Adrenal gland (tissue), 5 donors: ENCODE measurements at regions not wholly inside any gene's neighbourhood (a gene's known extent, or its start where the extent isn't known, plus 50 kb on each side); places are given as distances from the start of the nearest gene placed in this dataset.

Source experiments
- POLR2A ChIP-seq, 2 donors: fragments of 450-650 bp; IDR thresholded peaks; one replicate each; pipeline ENCODE4 v1.6.1; 2017; ENCODE audit warnings: antibody characterized with exemption in 2 of 2, mild to moderate bottlenecking in 2 of 2, moderate library complexity in 1 of 2
- TF ChIP-seq, protein P1 (sequence below), 6 experiments: fragments of 450-650 bp in 4 of 6; fragments of 200-600 bp in 2 of 6; sonication (generic) in 1 of 6; IDR thresholded peaks; 1 replicate in 5 of 6; 2 replicates in 1 of 6; pipeline versions ENCODE4 v1.5.1 to v1.8.0; 2016 to 2021; ENCODE audit warnings: antibody characterized with exemption in 6 of 6, mild to moderate bottlenecking in 2 of 6, moderate library complexity in 1 of 6
- donor health status: DM: no; HTN: no; CAD: no.

GRCh38 chr14:34234258-34234657, 227.8 kb downstream of the SPTSSA start:
- TF ChIP-seq, protein P1, sequence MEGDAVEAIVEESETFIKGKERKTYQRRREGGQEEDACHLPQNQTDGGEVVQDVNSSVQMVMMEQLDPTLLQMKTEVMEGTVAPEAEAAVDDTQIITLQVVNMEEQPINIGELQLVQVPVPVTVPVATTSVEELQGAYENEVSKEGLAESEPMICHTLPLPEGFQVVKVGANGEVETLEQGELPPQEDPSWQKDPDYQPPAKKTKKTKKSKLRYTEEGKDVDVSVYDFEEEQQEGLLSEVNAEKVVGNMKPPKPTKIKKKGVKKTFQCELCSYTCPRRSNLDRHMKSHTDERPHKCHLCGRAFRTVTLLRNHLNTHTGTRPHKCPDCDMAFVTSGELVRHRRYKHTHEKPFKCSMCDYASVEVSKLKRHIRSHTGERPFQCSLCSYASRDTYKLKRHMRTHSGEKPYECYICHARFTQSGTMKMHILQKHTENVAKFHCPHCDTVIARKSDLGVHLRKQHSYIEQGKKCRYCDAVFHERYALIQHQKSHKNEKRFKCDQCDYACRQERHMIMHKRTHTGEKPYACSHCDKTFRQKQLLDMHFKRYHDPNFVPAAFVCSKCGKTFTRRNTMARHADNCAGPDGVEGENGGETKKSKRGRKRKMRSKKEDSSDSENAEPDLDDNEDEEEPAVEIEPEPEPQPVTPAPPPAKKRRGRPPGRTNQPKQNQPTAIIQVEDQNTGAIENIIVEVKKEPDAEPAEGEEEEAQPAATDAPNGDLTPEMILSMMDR (IDR thresholded peaks at IDR 0.05): no peak
- TF ChIP-seq POLR2A (IDR thresholded peaks at IDR 0.05): no peak
